HG02970 (cell line): ENCODE measurements at regions not wholly inside any gene's neighbourhood (a gene's known extent, or its start where the extent isn't known, plus 50 kb on each side); places are given as distances from the start of the nearest gene placed in this dataset.

Experiments
- ATAC-seq: cut with Tn5 transposase; IDR thresholded peaks from one replicate; pipeline ENCODE4 v1.9.1; 2021; ENCODE audit warnings: mild to moderate bottlenecking, moderate library complexity, moderate number of reproducible peaks; ENCODE audit not compliant: unreplicated experiment, low FRiP score

GRCh38 chr7:41878309-41879295, 175.7 kb upstream of the INHBA start:
- no peak for ATAC-seq

GRCh38 chr7:41877118-41877517, 174.2 kb upstream of the INHBA start:
- no peak for ATAC-seq

- ATAC-seq = no peak
Observed at GRCh38 chr7:41875513-41875912, 172.6 kb upstream of the INHBA start.

DNA sequence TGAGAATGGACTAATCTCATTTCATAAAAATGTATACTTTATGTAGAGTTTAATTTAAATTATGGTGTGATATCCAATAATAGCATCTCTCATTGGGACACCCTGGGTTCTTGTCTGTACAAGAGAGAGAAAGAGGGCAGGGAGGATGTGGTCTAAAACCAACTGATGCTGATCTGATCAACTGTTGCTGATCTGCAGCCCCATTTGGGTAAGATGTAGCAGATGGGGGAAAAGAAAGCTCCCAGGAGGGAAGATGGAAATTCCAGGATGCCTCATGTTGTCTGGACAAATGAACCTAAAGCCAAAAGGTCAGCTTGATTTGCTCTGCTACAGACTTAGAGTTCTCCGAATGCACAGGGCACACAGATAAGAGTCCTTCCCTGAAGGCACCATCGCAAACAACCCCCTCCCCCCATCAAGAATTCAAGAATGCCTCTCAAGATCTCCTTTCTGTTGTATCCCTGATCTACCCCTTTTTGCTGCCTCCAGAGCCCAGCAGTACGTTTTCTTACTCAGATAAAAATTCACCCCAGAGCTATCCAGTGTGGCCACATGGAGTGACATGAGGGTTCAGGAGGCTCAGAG, 171.4 kb upstream of the INHBA start:
- no peak for ATAC-seq

GRCh38 chr7:41873741-41874140, 170.9 kb upstream of the INHBA start:
- no peak for ATAC-seq

- no peak for ATAC-seq
Observed at GRCh38 chr7:41872966-41873365, 170.1 kb upstream of the INHBA start.

- no peak for ATAC-seq
Observed at GRCh38 chr7:41870461-41871138, 167.7 kb upstream of the INHBA start.

- no peak for ATAC-seq
Observed at GRCh38 chr7:41869997-41870396, 167.1 kb upstream of the INHBA start.

DNA sequence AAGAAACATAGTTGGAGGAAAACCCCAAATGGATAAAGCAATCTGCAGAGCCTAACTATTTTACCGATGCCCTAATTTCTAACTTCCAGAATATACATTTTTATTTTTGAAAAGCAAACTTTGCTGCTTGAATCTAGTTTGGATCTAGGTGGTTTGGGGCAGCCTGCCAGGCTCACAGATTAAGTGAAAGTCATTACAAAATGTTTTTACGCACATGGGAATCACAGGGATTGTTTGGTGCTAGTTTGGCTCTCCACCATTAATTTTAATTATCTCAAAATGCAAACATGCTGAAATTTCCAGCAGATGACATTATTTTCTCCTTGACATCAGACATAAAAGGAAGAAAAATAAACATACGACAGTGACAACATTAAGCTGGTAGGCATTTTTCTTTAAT, 166.7 kb upstream of the INHBA start:
- no peak for ATAC-seq

GRCh38 chr7:41869091-41869490, 166.2 kb upstream of the INHBA start:
- no peak for ATAC-seq

DNA sequence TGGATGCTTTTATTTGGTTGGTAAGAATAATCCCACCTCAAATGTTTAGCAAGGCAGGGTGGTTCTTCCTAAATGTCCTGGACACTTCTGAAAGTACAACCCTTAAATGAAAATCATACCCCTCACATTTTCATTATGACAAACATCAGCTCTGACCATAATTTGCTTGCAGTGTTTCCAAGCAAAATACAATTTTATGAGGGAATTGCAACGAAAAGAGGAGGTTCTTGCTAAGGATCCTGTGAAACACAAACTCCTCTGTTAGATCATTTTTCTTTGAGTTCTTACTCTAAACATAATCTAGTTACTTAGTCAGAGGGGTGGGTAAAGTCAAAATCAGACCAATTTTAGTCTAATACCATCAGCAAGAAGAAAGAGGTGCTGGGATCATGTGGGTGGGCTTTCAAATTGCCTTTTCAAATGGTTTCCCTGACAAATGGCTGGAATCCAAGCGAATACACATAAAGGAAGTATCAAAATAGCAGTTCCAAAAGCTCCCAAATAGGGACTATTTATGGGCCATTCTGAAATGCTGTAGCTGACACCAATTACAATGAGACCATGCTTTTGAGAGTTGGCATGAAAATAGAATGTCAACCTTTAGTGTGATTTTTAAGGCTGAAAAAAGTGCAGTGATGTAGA, 164.9 kb upstream of the INHBA start:
- ATAC-seq = no peak

DNA sequence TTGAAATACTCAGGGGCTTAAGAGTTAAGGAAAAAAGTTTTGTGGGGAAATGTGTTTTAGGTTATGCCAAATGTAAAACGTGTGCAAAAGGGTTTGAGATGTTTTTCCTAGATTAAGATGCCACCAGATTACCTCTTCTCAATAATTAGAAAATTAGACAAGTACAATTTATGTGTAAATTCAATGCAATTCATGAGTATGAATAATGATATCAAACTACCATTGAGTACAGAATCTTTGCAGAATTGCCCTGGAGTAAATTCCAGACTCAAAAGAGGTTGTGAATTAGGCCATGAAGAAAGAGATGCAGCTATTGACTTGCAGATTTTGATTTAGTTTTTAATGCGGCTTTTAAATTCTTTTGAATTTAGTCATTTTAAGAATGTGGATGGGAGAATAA, 159.4 kb upstream of the INHBA start:
- no peak for ATAC-seq

GRCh38 chr7:41861642-41862041, 158.8 kb upstream of the INHBA start:
- no peak for ATAC-seq

DNA sequence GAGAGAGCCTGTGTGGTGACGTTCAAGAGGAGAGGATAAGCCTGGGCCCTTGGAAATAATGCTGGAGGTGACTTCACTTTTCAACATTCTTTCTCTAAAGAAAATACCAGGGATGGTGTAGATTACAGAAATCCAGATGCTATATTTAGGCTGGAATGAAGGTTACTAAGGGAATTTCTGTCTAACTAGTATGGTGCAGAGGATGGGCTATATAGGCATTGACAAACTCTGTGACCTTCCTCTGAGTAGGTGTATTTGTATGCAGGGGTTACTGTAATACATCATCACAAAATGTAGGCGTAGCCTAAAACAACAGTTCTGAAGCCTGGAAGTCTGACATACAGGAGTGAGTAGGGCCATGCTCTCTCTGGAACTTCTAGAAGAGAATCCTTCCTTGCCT, 155.3 kb upstream of the INHBA start:
- no peak for ATAC-seq

DNA sequence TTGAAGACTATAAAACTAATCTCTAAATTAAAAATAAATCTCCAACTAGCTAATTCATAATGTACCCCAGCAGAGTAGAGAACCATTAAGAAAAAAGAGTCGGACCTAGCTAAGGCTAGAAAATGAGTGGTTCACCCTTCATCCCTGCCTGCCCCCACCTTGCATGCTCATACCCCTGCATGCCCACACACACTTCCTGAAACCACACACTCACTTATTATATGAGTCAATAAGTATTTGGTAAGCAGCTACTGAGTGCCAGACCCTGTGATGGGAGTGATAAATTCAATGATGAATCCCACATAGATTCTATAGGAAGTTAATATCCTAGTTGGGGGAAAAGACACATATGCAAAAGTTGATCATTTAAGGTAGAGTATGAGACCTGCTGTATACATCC, 152.9 kb upstream of the INHBA start:
- no peak for ATAC-seq

DNA sequence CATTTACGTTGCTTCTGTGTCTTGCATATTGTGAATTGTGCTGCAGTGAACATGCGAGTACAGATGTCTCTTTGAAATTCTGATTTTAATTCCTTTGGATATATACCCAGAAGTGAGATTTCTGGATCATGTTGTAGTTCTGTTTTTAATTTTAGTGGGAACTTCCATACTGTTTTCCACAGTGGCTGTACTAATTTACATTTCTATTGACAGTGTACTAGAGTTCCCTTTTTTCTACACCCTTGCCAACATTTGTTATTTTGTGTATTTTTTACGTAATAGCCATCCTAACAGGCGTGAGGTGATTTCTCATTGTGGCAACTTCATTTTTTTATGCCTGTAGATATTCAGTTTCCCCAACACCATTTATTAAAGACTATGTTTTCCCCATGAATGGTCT, 144.7 kb upstream of the INHBA start:
- no peak for ATAC-seq

- ATAC-seq = no peak
Observed at GRCh38 chr7:41847151-41847550, 144.3 kb upstream of the INHBA start.

DNA sequence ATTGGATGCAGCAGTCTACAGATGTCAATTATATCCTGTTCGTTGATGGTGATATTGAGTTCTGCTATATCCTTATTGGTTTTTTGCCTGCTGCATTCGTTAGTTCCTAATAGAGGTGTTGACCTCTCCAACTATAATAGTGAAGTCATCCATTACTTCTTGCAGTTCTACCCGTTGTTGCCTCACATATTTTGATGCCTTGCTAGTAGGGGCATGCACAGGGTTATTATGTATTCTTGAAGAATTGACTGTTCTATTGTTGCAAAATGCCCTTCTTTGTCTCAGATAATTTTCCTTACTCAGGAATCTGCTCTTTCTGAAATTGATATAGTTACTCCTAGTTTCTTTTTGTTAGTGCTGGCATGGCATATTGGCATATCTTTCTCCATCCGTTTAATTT, 140.1 kb upstream of the INHBA start:
- ATAC-seq = no peak

DNA sequence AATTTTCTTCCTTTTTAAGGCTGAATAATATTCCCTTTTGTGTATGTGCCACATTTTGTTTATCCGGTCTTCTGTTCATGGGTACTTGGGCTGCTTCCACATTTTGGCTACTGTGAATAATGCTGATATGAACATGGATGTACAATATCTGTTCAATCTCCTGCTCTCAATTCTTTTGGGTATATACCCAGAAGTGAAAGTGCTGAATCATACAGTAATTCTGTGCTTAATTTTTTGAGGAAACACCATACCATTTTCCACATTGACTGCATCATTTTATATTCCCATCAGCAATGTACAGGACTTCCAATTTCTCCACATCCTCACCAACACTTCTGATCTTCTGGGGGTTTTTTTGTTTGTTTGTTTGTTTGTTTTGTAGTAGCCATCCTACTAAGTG, 135.0 kb upstream of the INHBA start:
- ATAC-seq = no peak

- ATAC-seq = no peak
Observed at GRCh38 chr7:41835976-41836530, 133.2 kb upstream of the INHBA start.
